Activated T-cell treated with anti-CD3 and anti-CD28 coated beads, Interleukin-2, amount 50 U/mL, for 1 hour (primary cell): ENCODE measurements at regions not wholly inside any gene's neighbourhood (a gene's known extent, or its start where the extent isn't known, plus 50 kb on each side); places are given as distances from the start of the nearest gene placed in this dataset.
"Not testable (repeated sequence)": the region's sequence is repeated elsewhere in the genome, so short reads cannot be mapped to it uniquely, and the experiment has no call there.

Experiments used
- DNase-seq: peaks from one replicate; pipeline ENCODE4 v3.0.0-alpha.2; 2020

GRCh38 chr10:11403646-11404045 is 207.8 kb downstream of the USP6NL start:
- not testable (repeated sequence) for DNase-seq

- peak; percentile 67 for DNase-seq
Observed at GRCh38 chr10:11403116-11403515, 208.3 kb downstream of the USP6NL start.

- no peak for DNase-seq
Observed at GRCh38 chr10:11402392-11402791, 209.1 kb downstream of the USP6NL start.

DNA sequence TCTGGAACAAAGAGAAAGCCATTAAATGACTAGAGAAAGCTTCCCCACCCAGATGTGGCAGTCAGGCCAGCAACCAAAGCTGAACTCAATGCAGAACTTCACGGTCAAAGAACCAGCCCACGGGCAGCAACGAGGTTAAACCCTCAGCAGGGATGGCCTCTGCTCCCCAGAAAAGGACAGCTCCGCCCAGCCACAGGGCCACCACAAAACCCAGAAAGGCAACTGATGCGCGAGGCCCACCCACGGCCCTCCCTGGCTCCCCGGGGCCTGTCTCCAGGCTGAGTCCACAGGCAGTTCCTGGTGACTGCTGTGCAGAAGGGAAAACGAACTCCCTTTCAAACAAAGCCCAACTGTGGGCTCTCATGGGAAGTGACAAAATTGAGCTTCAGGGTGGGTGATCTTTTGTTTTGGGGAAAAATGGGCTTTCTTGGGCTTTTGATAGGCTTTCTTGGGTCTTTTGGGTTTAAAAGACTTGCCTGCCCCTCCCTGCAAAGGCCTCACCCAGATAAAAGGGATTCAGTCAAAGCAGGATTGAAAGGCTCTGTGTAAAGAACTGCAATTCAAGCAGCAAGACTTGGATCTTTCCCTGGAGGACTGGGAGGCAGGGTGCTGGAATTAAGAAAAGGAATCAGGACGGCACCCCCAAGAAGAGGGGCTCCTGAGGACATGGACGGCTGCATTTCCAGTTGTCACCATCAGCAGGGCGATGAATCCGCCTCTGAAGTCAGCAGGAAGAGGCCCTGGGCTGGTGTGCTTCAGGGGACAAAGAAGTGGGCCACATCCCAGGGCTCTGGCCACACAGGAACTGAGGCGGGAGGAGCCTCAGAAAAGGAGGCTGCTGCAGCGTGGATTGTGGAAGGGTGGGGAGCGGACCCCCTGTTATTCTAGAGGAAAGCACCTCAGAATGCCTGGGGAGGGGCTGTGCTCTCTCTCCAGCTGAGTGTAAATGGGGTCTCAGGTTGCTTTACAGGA is 209.9 kb downstream of the USP6NL start:
- no peak for DNase-seq

GRCh38 chr10:11397980-11398580 is 213.4 kb downstream of the USP6NL start:
- DNase-seq: no peak

DNA sequence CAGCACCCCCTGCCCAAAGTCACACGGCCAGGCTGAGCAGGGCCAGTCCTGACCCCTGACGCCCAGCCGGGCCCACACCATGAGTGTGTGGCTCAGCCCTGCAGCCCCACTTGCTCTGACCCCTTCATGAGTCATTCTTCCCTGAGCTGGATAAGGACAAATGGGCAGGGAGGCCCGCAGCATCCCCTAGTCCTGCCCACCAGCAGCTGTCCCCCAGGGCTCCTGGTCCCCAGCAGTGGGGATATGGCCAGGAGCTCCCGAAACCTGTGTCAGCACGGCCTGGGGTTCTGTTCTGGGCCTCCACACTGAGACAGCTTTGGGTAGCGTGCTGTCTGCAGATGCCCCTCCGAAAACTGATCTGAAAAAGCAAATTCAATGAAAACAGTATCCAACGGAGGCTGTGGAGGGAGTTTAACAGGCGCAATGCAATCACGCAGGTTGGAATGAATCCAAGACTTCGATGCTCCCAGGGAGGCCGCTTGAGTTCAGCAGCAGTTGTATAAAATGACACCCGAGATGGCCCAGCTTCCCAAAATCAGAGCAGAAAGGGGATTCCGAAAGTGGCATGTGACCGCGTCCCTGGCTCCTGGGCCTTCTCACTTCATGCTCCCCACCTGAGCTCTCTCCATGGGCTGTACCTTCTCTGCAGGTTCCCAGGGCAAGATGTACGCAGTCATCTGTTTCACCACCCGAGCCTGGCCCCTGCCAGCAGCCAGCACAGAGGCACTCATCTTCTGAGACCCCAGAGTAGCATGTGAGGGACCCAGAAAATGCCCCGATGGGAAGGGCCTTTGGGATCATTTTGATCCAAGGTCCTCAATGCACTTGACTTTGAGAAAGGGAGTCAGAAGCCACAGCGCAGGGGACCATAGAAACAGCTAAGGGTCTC is 214.1 kb downstream of the USP6NL start:
- DNase-seq: no peak

- no peak for DNase-seq
Observed at GRCh38 chr10:11396311-11396955, 215.0 kb downstream of the USP6NL start.

DNA sequence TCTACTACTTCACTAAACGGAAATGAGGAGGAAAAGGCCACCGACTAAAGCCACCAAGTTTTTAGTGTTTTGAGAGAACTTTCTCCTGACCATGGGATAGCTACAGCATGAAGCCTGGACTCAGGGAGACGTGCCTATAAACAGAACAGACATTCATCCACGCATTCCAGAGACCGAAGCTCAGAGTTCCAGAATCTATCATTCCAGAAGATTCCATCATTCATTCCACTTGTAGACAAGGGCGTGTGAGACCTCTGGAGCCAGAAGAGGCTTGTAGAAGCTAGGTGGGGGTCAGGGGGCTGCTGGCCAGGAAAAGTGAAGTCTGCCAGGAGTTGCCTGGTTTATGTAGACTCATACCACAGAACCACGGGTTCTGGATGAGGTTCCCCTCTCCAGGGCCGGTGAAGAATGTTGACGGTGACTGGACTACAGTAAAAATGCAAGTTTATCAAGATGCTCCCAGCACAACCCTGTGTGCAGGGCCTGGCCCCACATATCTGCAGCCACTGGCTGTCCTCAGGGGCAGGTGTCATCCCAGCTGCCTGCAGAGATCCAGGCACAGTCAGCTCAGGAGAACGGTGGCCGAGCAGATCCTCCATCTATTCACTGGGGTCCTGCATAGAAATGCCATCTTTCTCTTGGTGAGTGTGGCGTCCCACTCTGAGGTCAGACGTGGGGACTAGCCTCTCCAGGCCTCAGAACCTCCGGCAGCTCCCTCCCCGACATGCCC is 215.7 kb downstream of the USP6NL start:
- no peak for DNase-seq

- no peak for DNase-seq
Observed at GRCh38 chr10:11395161-11395560, 216.3 kb downstream of the USP6NL start.

- no peak for DNase-seq
Observed at GRCh38 chr10:11393858-11394257, 217.6 kb downstream of the USP6NL start.

- no peak for DNase-seq
Observed at GRCh38 chr10:11392776-11393175, 218.7 kb downstream of the USP6NL start.

DNA sequence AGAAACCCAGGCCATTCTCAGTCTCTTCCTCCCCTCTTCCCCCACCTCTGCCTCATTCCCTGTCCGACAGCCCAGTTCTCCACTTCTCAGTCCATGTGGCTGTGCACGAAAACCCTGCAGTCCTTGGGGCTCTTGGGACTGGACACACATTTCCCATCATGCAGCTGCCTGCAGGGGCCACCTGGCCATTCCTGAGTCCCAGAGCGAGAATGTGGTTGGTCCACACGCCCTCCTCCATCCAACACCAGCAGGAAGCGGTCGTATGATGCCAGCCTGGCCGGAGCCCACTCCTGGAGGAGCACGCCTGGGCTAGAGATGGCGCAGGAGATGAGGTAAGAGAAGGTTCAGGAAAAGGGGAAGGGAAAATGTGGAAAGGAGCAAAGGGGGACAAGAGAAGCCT is 222.5 kb downstream of the USP6NL start:
- DNase-seq: no peak

- DNase-seq: no peak
Observed at GRCh38 chr10:11387551-11388222, 223.8 kb downstream of the USP6NL start.

DNA sequence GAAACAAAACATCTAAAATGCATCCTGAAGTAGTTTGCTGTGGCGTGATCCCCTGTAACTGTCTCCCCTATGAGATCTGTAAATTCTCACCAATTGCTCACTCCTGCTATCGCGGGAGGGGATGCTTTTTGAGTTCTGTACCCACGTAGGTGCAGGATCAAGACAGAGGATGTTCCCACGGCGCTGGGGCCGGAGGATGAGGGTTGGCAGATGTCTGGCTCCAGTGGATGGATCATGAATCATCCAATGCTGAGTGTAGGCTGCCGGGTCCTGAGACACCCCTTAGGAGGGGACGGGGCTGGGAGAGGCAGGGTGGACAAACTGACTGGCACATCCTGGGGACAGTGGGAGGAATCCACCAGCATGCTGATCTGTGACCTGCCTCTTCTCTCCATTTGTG is 224.4 kb downstream of the USP6NL start:
- no peak for DNase-seq
